ENCODE measurements at regions not wholly inside any gene's neighbourhood (a gene's known extent, or its start where the extent isn't known, plus 50 kb on each side); places are given as distances from the start of the nearest gene placed in this dataset.

- intact Hi-C loops (cut with micrococcal nuclease), result no loop called here
- DNase-seq (ENCODE audit: low spot score), result no peak
- no peaks in the 10 kb centered on the region for H3K27me3 Mint-ChIP-seq (ENCODE audit: low read depth)
These were observed 451.6 kb upstream of the SALL3 start for GRCh38 chr18:78527984-78528383.

GRCh38 chr18:78528411-78529258 is 451.0 kb upstream of the SALL3 start:
- Mint-ChIP-seq H3K27me3 (ENCODE audit: low read depth) (no peaks in the 10 kb centered on the region), H3K4me3 (ENCODE audit: low read depth) (no peak overlapping the region), H3K36me3 (ENCODE audit: low read depth) (no peaks in the 10 kb centered on the region), H3K4me1 (ENCODE audit: low read depth) (no peaks in the 10 kb centered on the region), H3K27ac (no peak overlapping the region), H3K9me3 (no peaks in the 10 kb centered on the region)
- intact Hi-C loops (cut with micrococcal nuclease), result no loop called here
- no peak for DNase-seq (ENCODE audit: low spot score)

More at GRCh38 chr18:78527984-78528383, 451.6 kb upstream of the SALL3 start:
- no peaks in the 10 kb centered on the region for H3K36me3 Mint-ChIP-seq (ENCODE audit: low read depth)
- no peak overlapping the region for H3K4me3 Mint-ChIP-seq (ENCODE audit: low read depth)
- H3K27ac Mint-ChIP-seq, result no peak overlapping the region
- no peaks in the 10 kb centered on the region for H3K9me3 Mint-ChIP-seq
- H3K4me1 Mint-ChIP-seq (ENCODE audit: low read depth), result no peaks in the 10 kb centered on the region

- no peaks in the 10 kb centered on the region for H3K4me1 Mint-ChIP-seq (ENCODE audit: low read depth)
- intact Hi-C loops (cut with micrococcal nuclease), result no loop called here
- H3K4me3 Mint-ChIP-seq (ENCODE audit: low read depth), result no peak overlapping the region
- no peaks in the 10 kb centered on the region for H3K9me3 Mint-ChIP-seq
- no peak for DNase-seq (ENCODE audit: low spot score)
- H3K36me3 Mint-ChIP-seq (ENCODE audit: low read depth), result no peaks in the 10 kb centered on the region
- no peak overlapping the region for H3K27ac Mint-ChIP-seq
- H3K27me3 Mint-ChIP-seq (ENCODE audit: low read depth), result no peaks in the 10 kb centered on the region
These were observed 448.0 kb upstream of the SALL3 start for GRCh38 chr18:78531637-78532036.

GRCh38 chr18:78538669-78539440 is 440.8 kb upstream of the SALL3 start:
- no peak overlapping the region for H3K27ac Mint-ChIP-seq
- intact Hi-C loops (cut with micrococcal nuclease), result no loop called here
- H3K36me3 Mint-ChIP-seq (ENCODE audit: low read depth), result no peaks in the 10 kb centered on the region
- no peak for DNase-seq (ENCODE audit: low spot score)
- no peaks in the 10 kb centered on the region for H3K9me3 Mint-ChIP-seq
- H3K4me3 Mint-ChIP-seq (ENCODE audit: low read depth), result no peak overlapping the region
- no peaks in the 10 kb centered on the region for H3K4me1 Mint-ChIP-seq (ENCODE audit: low read depth)
- H3K27me3 Mint-ChIP-seq (ENCODE audit: low read depth), result no peaks in the 10 kb centered on the region

GRCh38 chr18:78540636-78541529 is 438.7 kb upstream of the SALL3 start:
- H3K27me3 Mint-ChIP-seq (ENCODE audit: low read depth), result no peaks in the 10 kb centered on the region
- no peak overlapping the region for H3K4me3 Mint-ChIP-seq (ENCODE audit: low read depth)
- intact Hi-C loops (cut with micrococcal nuclease), result no loop called here
- H3K9me3 Mint-ChIP-seq, result no peaks in the 10 kb centered on the region
- H3K27ac Mint-ChIP-seq, result no peak overlapping the region
- DNase-seq (ENCODE audit: low spot score), result no peak
- H3K36me3 Mint-ChIP-seq (ENCODE audit: low read depth), result no peaks in the 10 kb centered on the region
- H3K4me1 Mint-ChIP-seq (ENCODE audit: low read depth), result no peaks in the 10 kb centered on the region

GRCh38 chr18:78542204-78542603 is 437.4 kb upstream of the SALL3 start:
- no peaks in the 10 kb centered on the region for H3K27me3 Mint-ChIP-seq (ENCODE audit: low read depth)
- intact Hi-C loops (cut with micrococcal nuclease), result no loop called here
- no peak for DNase-seq (ENCODE audit: low spot score)
- H3K4me1 Mint-ChIP-seq (ENCODE audit: low read depth), result no peaks in the 10 kb centered on the region
- H3K9me3 Mint-ChIP-seq, result no peaks in the 10 kb centered on the region
- no peaks in the 10 kb centered on the region for H3K36me3 Mint-ChIP-seq (ENCODE audit: low read depth)
- no peak overlapping the region for H3K4me3 Mint-ChIP-seq (ENCODE audit: low read depth)
- H3K27ac Mint-ChIP-seq, result no peak overlapping the region

- intact Hi-C loops (cut with micrococcal nuclease), result no loop called here
These were observed 436.4 kb upstream of the SALL3 start for GRCh38 chr18:78543201-78543725.

DNA sequence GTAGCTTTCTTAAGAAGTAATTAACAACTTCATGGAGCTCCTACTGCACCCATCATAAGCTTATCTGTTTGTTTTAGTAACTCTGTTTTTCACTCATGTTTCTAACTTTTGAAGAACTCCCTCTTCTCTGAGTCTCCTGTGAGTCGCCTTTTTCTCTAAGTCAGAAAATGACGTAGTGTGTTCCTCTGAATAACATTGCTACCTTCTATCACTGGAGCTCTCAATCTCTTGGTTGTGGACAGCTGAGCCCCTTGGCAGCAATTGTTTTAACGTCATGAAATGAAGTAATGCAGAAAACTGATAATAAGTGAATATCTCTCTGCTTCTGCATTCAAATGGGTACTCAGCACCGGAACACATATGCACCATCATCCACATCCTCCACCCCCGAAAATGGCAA is 433.3 kb upstream of the SALL3 start:
- no peaks in the 10 kb centered on the region for H3K4me1 Mint-ChIP-seq (ENCODE audit: low read depth)
- no peak for DNase-seq (ENCODE audit: low spot score)
- H3K4me3 Mint-ChIP-seq (ENCODE audit: low read depth), result no peak overlapping the region
- intact Hi-C loops (cut with micrococcal nuclease), result no loop called here
- no peaks in the 10 kb centered on the region for H3K27me3 Mint-ChIP-seq (ENCODE audit: low read depth)
- H3K27ac Mint-ChIP-seq, result no peak overlapping the region
- H3K36me3 Mint-ChIP-seq (ENCODE audit: low read depth), result no peaks in the 10 kb centered on the region
- H3K9me3 Mint-ChIP-seq, result peaks cover 15% of the 10 kb centered on the region

More at GRCh38 chr18:78543201-78543725, 436.4 kb upstream of the SALL3 start:
- no peaks in the 10 kb centered on the region for H3K9me3 Mint-ChIP-seq
- H3K4me1 Mint-ChIP-seq (ENCODE audit: low read depth), result no peaks in the 10 kb centered on the region
- H3K27me3 Mint-ChIP-seq (ENCODE audit: low read depth), result no peaks in the 10 kb centered on the region
- no peak overlapping the region for H3K4me3 Mint-ChIP-seq (ENCODE audit: low read depth)
- no peaks in the 10 kb centered on the region for H3K36me3 Mint-ChIP-seq (ENCODE audit: low read depth)
- H3K27ac Mint-ChIP-seq, result no peak overlapping the region
- no peak for DNase-seq (ENCODE audit: low spot score)

DNA sequence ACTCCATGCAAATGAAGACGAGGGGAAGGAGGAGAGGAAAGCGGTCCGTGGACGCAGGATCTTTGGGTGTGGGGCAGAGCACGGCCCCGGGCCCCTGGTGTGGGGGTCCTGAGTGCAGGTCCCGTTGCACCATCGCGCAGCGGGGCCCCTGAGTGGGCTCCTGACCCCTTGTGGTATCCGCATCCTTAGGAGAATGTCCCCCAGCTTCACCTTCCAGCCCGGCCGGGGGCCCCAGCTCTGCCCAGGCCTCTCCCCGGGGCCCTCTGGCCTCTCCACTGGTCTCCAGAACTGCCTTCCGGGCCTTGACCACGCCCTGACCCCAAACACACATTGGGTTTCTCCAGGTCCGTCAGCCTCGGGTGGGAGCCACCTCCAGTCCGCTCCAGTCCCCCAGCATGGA is 431.8 kb upstream of the SALL3 start:
- Mint-ChIP-seq H3K9me3 (peaks cover 15% of the 10 kb centered on the region), H3K27me3 (ENCODE audit: low read depth) (no peaks in the 10 kb centered on the region), H3K27ac (no peak overlapping the region), H3K36me3 (ENCODE audit: low read depth) (no peaks in the 10 kb centered on the region), H3K4me1 (ENCODE audit: low read depth) (no peaks in the 10 kb centered on the region), H3K4me3 (ENCODE audit: low read depth) (no peak overlapping the region)
- intact Hi-C loops (cut with micrococcal nuclease), result no loop called here
- DNase-seq (ENCODE audit: low spot score), result no peak

DNA sequence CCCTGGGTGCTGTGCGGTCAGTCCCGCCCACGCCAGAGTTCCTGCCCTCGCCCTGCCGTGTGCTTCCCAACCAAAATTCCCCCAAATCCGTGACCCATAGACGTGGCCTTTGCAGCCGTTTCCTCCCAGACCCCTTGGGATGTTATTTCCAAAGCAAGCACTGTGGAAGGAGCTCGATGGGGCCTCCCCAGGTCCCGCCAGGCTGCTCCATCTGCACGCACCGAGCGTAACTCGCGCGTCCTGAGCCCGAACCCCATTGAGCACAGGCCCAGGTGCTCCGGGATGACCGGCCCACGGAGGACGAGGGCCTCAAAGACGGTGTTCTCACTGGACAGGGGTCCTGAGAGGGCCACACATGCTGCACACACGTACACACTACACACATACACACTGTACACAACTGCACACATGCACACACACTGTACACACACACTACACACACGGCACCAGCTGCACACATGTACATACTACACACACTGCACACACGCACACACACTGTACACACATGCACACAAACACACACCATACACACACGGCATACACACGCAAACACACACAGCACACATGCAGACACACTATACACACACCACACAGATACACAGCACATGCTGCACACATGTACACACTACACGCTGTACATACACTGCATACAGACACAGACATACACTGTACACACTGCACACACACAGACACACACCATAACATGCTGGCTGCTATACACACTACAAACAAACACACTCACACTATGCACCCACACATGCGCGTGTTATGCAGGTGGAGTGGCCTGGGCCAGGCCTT is 431.2 kb upstream of the SALL3 start:
- H3K27me3 Mint-ChIP-seq (ENCODE audit: low read depth), result no peaks in the 10 kb centered on the region
- H3K4me1 Mint-ChIP-seq (ENCODE audit: low read depth), result no peaks in the 10 kb centered on the region
- peaks cover 15% of the 10 kb centered on the region for H3K9me3 Mint-ChIP-seq
- no peak overlapping the region for H3K4me3 Mint-ChIP-seq (ENCODE audit: low read depth)
- intact Hi-C loops (cut with micrococcal nuclease), result no loop called here
- no peaks in the 10 kb centered on the region for H3K36me3 Mint-ChIP-seq (ENCODE audit: low read depth)
- DNase-seq (ENCODE audit: low spot score), result no peak
- no peak overlapping the region for H3K27ac Mint-ChIP-seq

DNA sequence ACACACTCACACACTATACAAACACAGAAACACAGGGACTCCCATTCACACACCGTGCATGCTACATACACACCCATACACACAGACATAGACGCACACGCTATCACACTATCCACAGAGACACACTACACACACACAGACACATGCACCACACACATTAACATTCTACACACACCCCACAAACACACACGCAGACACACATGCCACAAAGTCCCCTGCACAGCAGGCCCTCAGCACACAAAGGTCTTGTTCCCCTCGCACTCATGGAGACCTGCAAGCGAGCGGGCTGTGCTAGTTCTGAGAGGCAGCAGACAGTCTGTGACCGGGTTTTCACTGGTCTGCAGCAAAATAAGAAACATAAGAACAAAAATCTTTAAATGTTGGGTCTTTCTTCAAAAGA is 429.6 kb upstream of the SALL3 start:
- Mint-ChIP-seq H3K4me3 (ENCODE audit: low read depth) (no peak overlapping the region), H3K27me3 (ENCODE audit: low read depth) (no peaks in the 10 kb centered on the region), H3K4me1 (ENCODE audit: low read depth) (no peaks in the 10 kb centered on the region), H3K9me3 (peaks cover 24% of the 10 kb centered on the region), H3K27ac (no peak overlapping the region), H3K36me3 (ENCODE audit: low read depth) (no peaks in the 10 kb centered on the region)
- intact Hi-C loops (cut with micrococcal nuclease), result no loop called here
- DNase-seq (ENCODE audit: low spot score), result no peak

Data from activated T-helper 2 cell treated with anti-CD3 and anti-CD28 coated beads, Interferon-gamma antibody, Interleukin-2, Interleukin-4, amounts not matched to agents 10 μg/mL and 5 μg/mL and 100 μg/mL, durations not matched to agents 14 hours and 24 hours and 36 hours (primary cell).